WTC11 (cell line): ENCODE measurements at regions not wholly inside any gene's neighbourhood (a gene's known extent, or its start where the extent isn't known, plus 50 kb on each side); places are given as distances from the start of the nearest gene placed in this dataset.

ENCODE experiments used
- ATAC-seq: fragments of 200-7000 bp; cut with Tn5 transposase; 2 replicates; pipeline ENCODE4 v1.10.0; 2021; ENCODE audit warnings: mild to moderate bottlenecking, moderate library complexity
- CTCF ChIA-PET: fragments of 300-600 bp; sonication (Branson Sonifier 250); formaldehyde crosslinking; loops from one replicate; lab custom pipeline; 2021; ENCODE audit warnings: antibody characterized with exemption; lab: Charles Lee
- POLR2A ChIA-PET: fragments of 350-600 bp; sonication (Branson Sonifier 250); formaldehyde crosslinking; loops from one replicate; lab custom pipeline; 2021; ENCODE audit warnings: antibody characterized with exemption; lab: Charles Lee
- DNase-seq: peaks from one replicate; pipeline ENCODE4 v3.0.0; 2021; ENCODE audit warnings: low spot score
- H3K27ac Mint-ChIP-seq: 2 replicates; pipeline ENCODE4 v1.8.0; 2021; ENCODE audit warnings: mixed read lengths
- H3K27me3 Mint-ChIP-seq: 2 replicates; pipeline ENCODE4 v1.8.0; 2021; ENCODE audit warnings: low read depth, mild to moderate bottlenecking, moderate library complexity, mixed read lengths
- H3K36me3 Mint-ChIP-seq: 2 replicates; pipeline ENCODE4 v1.8.0; 2021; ENCODE audit warnings: mixed read lengths
- H3K4me1 Mint-ChIP-seq: 2 replicates; pipeline ENCODE4 v1.8.0; 2022; ENCODE audit warnings: mixed read lengths
- H3K4me3 Mint-ChIP-seq: 2 replicates; pipeline ENCODE4 v1.8.0; 2021; ENCODE audit warnings: mild to moderate bottlenecking, moderate library complexity, mixed read lengths
- H3K9me3 Mint-ChIP-seq: 2 replicates; pipeline ENCODE4 v1.8.0; 2021; ENCODE audit warnings: mixed read lengths
- ATF1 ChIP-seq: sonication (generic); formaldehyde crosslinking; IDR thresholded peaks from 2 replicates; pipeline ENCODE4 v1.8.1; 2023; ENCODE audit warnings: mild to moderate bottlenecking, moderate library complexity, missing genetic modification reagents
- ESRRA ChIP-seq: sonication (generic); formaldehyde crosslinking; IDR thresholded peaks from 2 replicates; pipeline ENCODE4 v1.8.1; 2022; ENCODE audit warnings: mild to moderate bottlenecking, missing genetic modification reagents, borderline replicate concordance
- GTF2I ChIP-seq: fragments of 250-450 bp; sonication (Bioruptor Pico); conservative IDR thresholded peaks from 2 replicates; pipeline ENCODE4 v1.4.0; 2021; ENCODE audit warnings: mild to moderate bottlenecking
- HMGA2 ChIP-seq: fragments of 250-450 bp; sonication (Bioruptor Pico); IDR thresholded peaks from 2 replicates; pipeline ENCODE4 v1.4.0; 2021; ENCODE audit warnings: mild to moderate bottlenecking, moderate library complexity
- JUN ChIP-seq: sonication (generic); formaldehyde crosslinking; IDR thresholded peaks from 2 replicates; pipeline ENCODE4 v1.8.0; 2023; ENCODE audit warnings: mild to moderate bottlenecking, missing genetic modification reagents
- NFATC4 ChIP-seq: fragments of 250-450 bp; sonication (Bioruptor Pico); IDR thresholded peaks from 2 replicates; pipeline ENCODE4 v1.9.0; 2021; ENCODE audit warnings: mild to moderate bottlenecking
- NFE2L1 ChIP-seq: sonication (generic); formaldehyde crosslinking; IDR thresholded peaks from 2 replicates; pipeline ENCODE4 v1.8.1; 2023; ENCODE audit warnings: missing genetic modification reagents
- NR1H2 ChIP-seq: sonication (generic); formaldehyde crosslinking; IDR thresholded peaks from 2 replicates; pipeline ENCODE4 v1.9.0; 2021; ENCODE audit warnings: mild to moderate bottlenecking, moderate library complexity, missing genetic modification reagents
- ZNF138 ChIP-seq: sonication (generic); formaldehyde crosslinking; conservative IDR thresholded peaks from 2 replicates; pipeline ENCODE4 v1.8.1; 2022; ENCODE audit warnings: mild to moderate bottlenecking, moderate library complexity, missing genetic modification reagents
- ZNF219 ChIP-seq: sonication (generic); formaldehyde crosslinking; IDR thresholded peaks from 2 replicates; pipeline ENCODE4 v1.8.0; 2023; ENCODE audit warnings: missing genetic modification reagents, mild to moderate bottlenecking, borderline replicate concordance
- ZNF232 ChIP-seq: sonication (generic); formaldehyde crosslinking; IDR thresholded peaks from 2 replicates; pipeline ENCODE4 v1.8.0; 2022; ENCODE audit warnings: mild to moderate bottlenecking, missing genetic modification reagents
- ZNF263 ChIP-seq: sonication (generic); formaldehyde crosslinking; IDR thresholded peaks from 2 replicates; pipeline ENCODE4 v1.8.1; 2022; ENCODE audit warnings: low read depth, mild to moderate bottlenecking, moderate library complexity, missing genetic modification reagents
- ZNF317 ChIP-seq: sonication (generic); formaldehyde crosslinking; IDR thresholded peaks from 2 replicates; pipeline ENCODE4 v1.8.1; 2023; ENCODE audit warnings: low read depth, mild to moderate bottlenecking, moderate library complexity, missing genetic modification reagents, borderline replicate concordance
- ZNF396 ChIP-seq: fragments of 250-450 bp; sonication (Bioruptor Pico); IDR thresholded peaks from 2 replicates; pipeline ENCODE4 v1.8.0; 2021; ENCODE audit warnings: mild to moderate bottlenecking, moderate library complexity, borderline replicate concordance
- ZNF416 ChIP-seq: fragments of 250-450 bp; sonication (Bioruptor Pico); IDR thresholded peaks from 2 replicates; pipeline ENCODE4 v1.9.0; 2021; ENCODE audit warnings: mild to moderate bottlenecking, inconsistent platforms
- ZNF671 ChIP-seq: fragments of 250-450 bp; sonication (Bioruptor Pico); IDR thresholded peaks from 2 replicates; pipeline ENCODE4 v1.8.0; 2021; ENCODE audit warnings: mild to moderate bottlenecking
- TF ChIP-seq, protein P1 (sequence below): fragments of 250-450 bp; sonication (Bioruptor Pico); IDR thresholded peaks from 2 replicates; pipeline ENCODE4 v1.9.0; 2021; ENCODE audit warnings: moderate library complexity, mild to moderate bottlenecking, inconsistent platforms, borderline replicate concordance
- TF ChIP-seq, protein P2 (sequence below): sonication (generic); formaldehyde crosslinking; IDR thresholded peaks from 2 replicates; pipeline ENCODE4 v1.8.0; 2022; ENCODE audit warnings: mild to moderate bottlenecking, missing genetic modification reagents
- TF ChIP-seq, protein P3 (sequence below): sonication (generic); formaldehyde crosslinking; IDR thresholded peaks from 2 replicates; pipeline ENCODE4 v1.8.1; 2022; ENCODE audit warnings: mild to moderate bottlenecking, moderate library complexity, missing genetic modification reagents
- TF ChIP-seq, protein P4 (sequence below): sonication (generic); formaldehyde crosslinking; IDR thresholded peaks from 2 replicates; pipeline ENCODE4 v1.8.0; 2023; ENCODE audit warnings: mild to moderate bottlenecking, missing genetic modification reagents
- TF ChIP-seq, protein P5 (sequence below): sonication (generic); formaldehyde crosslinking; IDR thresholded peaks from 2 replicates; pipeline ENCODE4 v1.8.1; 2022; ENCODE audit warnings: mild to moderate bottlenecking, missing genetic modification reagents, moderate library complexity, borderline replicate concordance
- TF ChIP-seq, protein P6 (sequence below): sonication (generic); formaldehyde crosslinking; IDR thresholded peaks from 2 replicates; pipeline ENCODE4 v1.8.1; 2023; ENCODE audit warnings: mild to moderate bottlenecking, moderate library complexity, missing genetic modification reagents
- TF ChIP-seq, protein P7 (sequence below): sonication (generic); formaldehyde crosslinking; IDR thresholded peaks from 2 replicates; pipeline ENCODE4 v1.8.0; 2022; ENCODE audit warnings: missing genetic modification reagents
- TF ChIP-seq, protein P8 (sequence below): sonication (generic); formaldehyde crosslinking; conservative IDR thresholded peaks from 2 replicates; pipeline ENCODE4 v1.8.1; 2022; ENCODE audit warnings: mild to moderate bottlenecking, missing genetic modification reagents

DNA sequence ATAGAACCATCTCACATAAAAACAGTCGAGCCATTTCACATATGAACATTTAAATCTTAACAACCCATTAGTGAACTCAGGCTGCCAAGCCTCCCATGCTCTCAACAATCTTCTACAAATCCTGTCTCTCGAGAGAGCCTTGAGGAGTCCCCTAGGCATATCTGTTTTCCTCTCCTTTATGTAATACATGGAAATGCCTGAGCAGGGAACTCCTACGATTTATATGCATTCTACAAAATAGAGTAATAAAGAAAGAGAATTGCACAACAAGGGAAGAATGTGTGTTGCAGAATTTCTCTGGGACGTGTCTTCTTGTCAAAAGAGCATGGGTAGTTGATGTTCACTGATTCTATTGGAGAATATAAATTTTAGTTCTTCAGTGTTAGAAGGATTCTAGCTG lies 101.8 kb upstream of the VCX2 start:
- Mint-ChIP-seq H3K4me1 (no peaks in the 10 kb centered on the region), H3K4me3 (no peak overlapping the region), H3K27me3 (no peaks in the 10 kb centered on the region), H3K36me3 (peaks cover 5% of the 10 kb centered on the region), H3K27ac (no peak overlapping the region), H3K9me3 (peaks cover 11% of the 10 kb centered on the region)
- no peak for TF ChIP-seq NFE2L1 (CRISPR knock-in tag)
- TF ChIP-seq ATF1 (CRISPR knock-in tag) = no peak
- TF ChIP-seq, protein P1, sequence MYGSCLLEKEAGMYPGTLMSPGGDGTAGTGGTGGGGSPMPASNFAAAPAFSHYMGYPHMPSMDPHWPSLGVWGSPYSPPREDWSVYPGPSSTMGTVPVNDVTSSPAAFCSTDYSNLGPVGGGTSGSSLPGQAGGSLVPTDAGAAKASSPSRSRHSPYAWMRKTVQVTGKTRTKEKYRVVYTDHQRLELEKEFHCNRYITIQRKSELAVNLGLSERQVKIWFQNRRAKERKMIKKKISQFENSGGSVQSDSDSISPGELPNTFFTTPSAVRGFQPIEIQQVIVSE (CRISPR knock-in tag) = no peak
- TF ChIP-seq ZNF671 (CRISPR knock-in tag) = no peak
- TF ChIP-seq HMGA2 (CRISPR knock-in tag) = no peak
- TF ChIP-seq NR1H2 (CRISPR knock-in tag) = no peak
- no peak for TF ChIP-seq ZNF263 (CRISPR knock-in tag)
- TF ChIP-seq, protein P2, sequence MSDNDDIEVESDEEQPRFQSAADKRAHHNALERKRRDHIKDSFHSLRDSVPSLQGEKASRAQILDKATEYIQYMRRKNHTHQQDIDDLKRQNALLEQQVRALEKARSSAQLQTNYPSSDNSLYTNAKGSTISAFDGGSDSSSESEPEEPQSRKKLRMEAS = no peak
- TF ChIP-seq, protein P3, sequence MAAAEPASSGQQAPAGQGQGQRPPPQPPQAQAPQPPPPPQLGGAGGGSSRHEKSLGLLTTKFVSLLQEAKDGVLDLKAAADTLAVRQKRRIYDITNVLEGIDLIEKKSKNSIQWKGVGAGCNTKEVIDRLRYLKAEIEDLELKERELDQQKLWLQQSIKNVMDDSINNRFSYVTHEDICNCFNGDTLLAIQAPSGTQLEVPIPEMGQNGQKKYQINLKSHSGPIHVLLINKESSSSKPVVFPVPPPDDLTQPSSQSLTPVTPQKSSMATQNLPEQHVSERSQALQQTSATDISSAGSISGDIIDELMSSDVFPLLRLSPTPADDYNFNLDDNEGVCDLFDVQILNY (CRISPR knock-in tag) = no peak
- TF ChIP-seq, protein P4, sequence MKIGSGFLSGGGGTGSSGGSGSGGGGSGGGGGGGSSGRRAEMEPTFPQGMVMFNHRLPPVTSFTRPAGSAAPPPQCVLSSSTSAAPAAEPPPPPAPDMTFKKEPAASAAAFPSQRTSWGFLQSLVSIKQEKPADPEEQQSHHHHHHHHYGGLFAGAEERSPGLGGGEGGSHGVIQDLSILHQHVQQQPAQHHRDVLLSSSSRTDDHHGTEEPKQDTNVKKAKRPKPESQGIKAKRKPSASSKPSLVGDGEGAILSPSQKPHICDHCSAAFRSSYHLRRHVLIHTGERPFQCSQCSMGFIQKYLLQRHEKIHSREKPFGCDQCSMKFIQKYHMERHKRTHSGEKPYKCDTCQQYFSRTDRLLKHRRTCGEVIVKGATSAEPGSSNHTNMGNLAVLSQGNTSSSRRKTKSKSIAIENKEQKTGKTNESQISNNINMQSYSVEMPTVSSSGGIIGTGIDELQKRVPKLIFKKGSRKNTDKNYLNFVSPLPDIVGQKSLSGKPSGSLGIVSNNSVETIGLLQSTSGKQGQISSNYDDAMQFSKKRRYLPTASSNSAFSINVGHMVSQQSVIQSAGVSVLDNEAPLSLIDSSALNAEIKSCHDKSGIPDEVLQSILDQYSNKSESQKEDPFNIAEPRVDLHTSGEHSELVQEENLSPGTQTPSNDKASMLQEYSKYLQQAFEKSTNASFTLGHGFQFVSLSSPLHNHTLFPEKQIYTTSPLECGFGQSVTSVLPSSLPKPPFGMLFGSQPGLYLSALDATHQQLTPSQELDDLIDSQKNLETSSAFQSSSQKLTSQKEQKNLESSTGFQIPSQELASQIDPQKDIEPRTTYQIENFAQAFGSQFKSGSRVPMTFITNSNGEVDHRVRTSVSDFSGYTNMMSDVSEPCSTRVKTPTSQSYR (CRISPR knock-in tag) = no peak
- TF ChIP-seq ZNF416 (CRISPR knock-in tag) = no peak
- TF ChIP-seq GTF2I (CRISPR knock-in tag) = no peak
- TF ChIP-seq ZNF219 (CRISPR knock-in tag) = no peak
- no peak for TF ChIP-seq ZNF232 (CRISPR knock-in tag)
- TF ChIP-seq JUN = no peak
- DNase-seq (no peak), ATAC-seq (no peak)
- ChIA-PET POLR2A (no interaction called here), CTCF (no interaction called here)

DNA sequence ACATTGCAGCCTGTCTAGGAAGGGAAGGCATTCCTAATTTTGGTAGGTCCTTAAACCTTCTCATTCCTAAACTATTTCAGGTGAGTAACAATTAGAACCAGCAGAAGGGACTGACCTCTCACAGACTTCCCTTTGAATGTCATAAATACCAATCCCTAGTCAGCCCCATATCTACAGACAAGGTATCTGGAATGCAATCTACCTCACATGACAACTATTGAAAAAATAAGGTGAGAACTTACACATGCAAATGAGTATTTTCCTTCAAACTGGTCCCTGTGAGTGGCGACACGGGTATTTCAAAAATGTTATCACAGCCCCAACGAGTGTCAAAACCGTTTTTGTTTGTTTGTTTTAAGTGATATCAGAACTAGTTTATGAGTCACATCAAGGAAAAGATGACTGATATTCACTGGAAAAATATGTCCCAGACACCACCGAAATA lies 102.4 kb upstream of the VCX2 start:
- ChIA-PET POLR2A (no interaction called here), CTCF (no interaction called here)
- H3K4me1 Mint-ChIP-seq = peaks cover 1% of the 10 kb centered on the region; the same call in 1 of the 2 replicates
- H3K27ac Mint-ChIP-seq = no peak overlapping the region
- ATAC-seq (no peak), DNase-seq (no peak)
- H3K4me3 Mint-ChIP-seq = no peak overlapping the region
- peaks cover 5% of the 10 kb centered on the region for H3K36me3 Mint-ChIP-seq
- no peak for TF ChIP-seq NFATC4
- TF ChIP-seq, protein P5, sequence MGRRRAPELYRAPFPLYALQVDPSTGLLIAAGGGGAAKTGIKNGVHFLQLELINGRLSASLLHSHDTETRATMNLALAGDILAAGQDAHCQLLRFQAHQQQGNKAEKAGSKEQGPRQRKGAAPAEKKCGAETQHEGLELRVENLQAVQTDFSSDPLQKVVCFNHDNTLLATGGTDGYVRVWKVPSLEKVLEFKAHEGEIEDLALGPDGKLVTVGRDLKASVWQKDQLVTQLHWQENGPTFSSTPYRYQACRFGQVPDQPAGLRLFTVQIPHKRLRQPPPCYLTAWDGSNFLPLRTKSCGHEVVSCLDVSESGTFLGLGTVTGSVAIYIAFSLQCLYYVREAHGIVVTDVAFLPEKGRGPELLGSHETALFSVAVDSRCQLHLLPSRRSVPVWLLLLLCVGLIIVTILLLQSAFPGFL = no peak
- TF ChIP-seq JUN = no peak
- TF ChIP-seq ZNF138 (CRISPR knock-in tag) = no peak
- TF ChIP-seq ZNF396 = no peak
- TF ChIP-seq ZNF317 = no peak
- H3K27me3 Mint-ChIP-seq = no peaks in the 10 kb centered on the region
- H3K9me3 Mint-ChIP-seq = peaks cover 11% of the 10 kb centered on the region

DNA sequence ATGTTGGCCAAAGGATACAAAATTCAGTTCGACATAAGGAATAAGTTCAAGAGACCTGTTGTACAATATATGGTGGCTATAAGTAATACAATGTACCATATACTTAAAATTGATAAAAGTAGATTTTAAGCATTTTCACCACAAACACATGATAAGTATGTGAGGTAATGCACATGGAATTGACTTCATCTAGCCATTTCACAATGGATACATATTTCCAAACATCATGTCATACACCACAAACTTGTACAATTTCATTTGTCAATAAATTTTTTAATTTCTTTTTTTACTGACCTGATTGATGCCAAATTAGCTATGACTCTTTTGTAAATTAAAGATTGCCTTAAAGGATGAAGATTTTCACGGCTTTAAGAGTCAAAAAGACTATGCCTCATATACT lies 103.1 kb upstream of the VCX2 start:
- peaks cover 5% of the 10 kb centered on the region for H3K36me3 Mint-ChIP-seq
- H3K27ac Mint-ChIP-seq = no peak overlapping the region
- DNase-seq (no peak), ATAC-seq (no peak)
- peaks cover 2% of the 10 kb centered on the region; the same call in 1 of the 2 replicates for H3K4me1 Mint-ChIP-seq
- POLR2A ChIA-PET = no interaction called here
- H3K27me3 Mint-ChIP-seq = no peaks in the 10 kb centered on the region
- H3K4me3 Mint-ChIP-seq = no peak overlapping the region
- H3K9me3 Mint-ChIP-seq = peaks cover 11% of the 10 kb centered on the region
- CTCF ChIA-PET = no interaction called here
- TF ChIP-seq, protein P6, sequence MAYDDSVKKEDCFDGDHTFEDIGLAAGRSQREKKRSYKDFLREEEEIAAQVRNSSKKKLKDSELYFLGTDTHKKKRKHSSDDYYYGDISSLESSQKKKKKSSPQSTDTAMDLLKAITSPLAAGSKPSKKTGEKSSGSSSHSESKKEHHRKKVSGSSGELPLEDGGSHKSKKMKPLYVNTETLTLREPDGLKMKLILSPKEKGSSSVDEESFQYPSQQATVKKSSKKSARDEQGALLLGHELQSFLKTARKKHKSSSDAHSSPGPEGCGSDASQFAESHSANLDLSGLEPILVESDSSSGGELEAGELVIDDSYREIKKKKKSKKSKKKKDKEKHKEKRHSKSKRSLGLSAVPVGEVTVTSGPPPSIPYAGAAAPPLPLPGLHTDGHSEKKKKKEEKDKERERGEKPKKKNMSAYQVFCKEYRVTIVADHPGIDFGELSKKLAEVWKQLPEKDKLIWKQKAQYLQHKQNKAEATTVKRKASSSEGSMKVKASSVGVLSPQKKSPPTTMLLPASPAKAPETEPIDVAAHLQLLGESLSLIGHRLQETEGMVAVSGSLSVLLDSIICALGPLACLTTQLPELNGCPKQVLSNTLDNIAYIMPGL (CRISPR knock-in tag) = no peak
- TF ChIP-seq ESRRA (CRISPR knock-in tag) = no peak
- TF ChIP-seq, protein P7, sequence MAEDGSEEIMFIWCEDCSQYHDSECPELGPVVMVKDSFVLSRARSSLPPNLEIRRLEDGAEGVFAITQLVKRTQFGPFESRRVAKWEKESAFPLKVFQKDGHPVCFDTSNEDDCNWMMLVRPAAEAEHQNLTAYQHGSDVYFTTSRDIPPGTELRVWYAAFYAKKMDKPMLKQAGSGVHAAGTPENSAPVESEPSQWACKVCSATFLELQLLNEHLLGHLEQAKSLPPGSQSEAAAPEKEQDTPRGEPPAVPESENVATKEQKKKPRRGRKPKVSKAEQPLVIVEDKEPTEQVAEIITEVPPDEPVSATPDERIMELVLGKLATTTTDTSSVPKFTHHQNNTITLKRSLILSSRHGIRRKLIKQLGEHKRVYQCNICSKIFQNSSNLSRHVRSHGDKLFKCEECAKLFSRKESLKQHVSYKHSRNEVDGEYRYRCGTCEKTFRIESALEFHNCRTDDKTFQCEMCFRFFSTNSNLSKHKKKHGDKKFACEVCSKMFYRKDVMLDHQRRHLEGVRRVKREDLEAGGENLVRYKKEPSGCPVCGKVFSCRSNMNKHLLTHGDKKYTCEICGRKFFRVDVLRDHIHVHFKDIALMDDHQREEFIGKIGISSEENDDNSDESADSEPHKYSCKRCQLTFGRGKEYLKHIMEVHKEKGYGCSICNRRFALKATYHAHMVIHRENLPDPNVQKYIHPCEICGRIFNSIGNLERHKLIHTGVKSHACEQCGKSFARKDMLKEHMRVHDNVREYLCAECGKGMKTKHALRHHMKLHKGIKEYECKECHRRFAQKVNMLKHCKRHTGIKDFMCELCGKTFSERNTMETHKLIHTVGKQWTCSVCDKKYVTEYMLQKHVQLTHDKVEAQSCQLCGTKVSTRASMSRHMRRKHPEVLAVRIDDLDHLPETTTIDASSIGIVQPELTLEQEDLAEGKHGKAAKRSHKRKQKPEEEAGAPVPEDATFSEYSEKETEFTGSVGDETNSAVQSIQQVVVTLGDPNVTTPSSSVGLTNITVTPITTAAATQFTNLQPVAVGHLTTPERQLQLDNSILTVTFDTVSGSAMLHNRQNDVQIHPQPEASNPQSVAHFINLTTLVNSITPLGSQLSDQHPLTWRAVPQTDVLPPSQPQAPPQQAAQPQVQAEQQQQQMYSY (CRISPR knock-in tag) = no peak
- TF ChIP-seq, protein P8, sequence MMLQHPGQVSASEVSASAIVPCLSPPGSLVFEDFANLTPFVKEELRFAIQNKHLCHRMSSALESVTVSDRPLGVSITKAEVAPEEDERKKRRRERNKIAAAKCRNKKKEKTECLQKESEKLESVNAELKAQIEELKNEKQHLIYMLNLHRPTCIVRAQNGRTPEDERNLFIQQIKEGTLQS (CRISPR knock-in tag) = no peak
